Endothelial cell of hepatic sinusoid (primary cell): ENCODE measurements at regions not wholly inside any gene's neighbourhood (a gene's known extent, or its start where the extent isn't known, plus 50 kb on each side); places are given as distances from the start of the nearest gene placed in this dataset.
"Not testable (repeated sequence)": the region's sequence is repeated elsewhere in the genome, so short reads cannot be mapped to it uniquely, and the experiment has no call there.

ENCODE experiments used
- in situ Hi-C: cut with HindIII; loops from 2 replicates; pipeline ENCODE4 v1.10.0; 2017; ENCODE audit warnings: low sequenced_read_pairs

GRCh38 chr1:95582191-95582590, 348.2 kb downstream of the RWDD3 start:
- in situ Hi-C loops, result no loop called here

- in situ Hi-C loops, result no loop called here
Measured at GRCh38 chr1:95582746-95583145, 348.7 kb downstream of the RWDD3 start.

GRCh38 chr1:95583661-95584210, 349.7 kb downstream of the RWDD3 start:
- in situ Hi-C loops, result no loop called here

DNA sequence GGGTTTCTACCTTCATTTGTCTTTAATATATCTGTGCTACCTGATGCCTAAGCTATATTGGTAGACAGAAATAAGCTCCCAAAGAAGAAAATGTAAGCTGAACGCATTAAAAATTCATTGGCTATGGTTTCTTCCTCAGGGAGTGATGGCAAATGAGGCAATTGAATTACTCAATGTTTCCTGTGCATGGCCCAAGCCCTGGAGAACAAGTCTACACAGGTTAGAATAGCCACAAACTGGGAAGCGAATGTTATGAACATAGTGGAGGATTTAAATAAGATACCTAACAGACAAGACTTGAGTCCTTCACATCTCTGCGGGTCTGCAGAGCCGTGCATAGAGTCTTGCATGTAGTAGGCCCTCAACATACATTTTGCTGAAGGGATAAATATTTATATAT, 350.3 kb downstream of the RWDD3 start:
- in situ Hi-C loops, result no loop called here

- in situ Hi-C loops, result no loop called here
Measured at GRCh38 chr1:95604771-95605170, 370.8 kb downstream of the RWDD3 start.

- in situ Hi-C loops, result loop anchor here (5.0 kb wide), 1 partner anchor 97 kb away; no protein-coding TSS in a partner anchor
Measured at GRCh38 chr1:95614197-95614596, 380.2 kb downstream of the RWDD3 start.

DNA sequence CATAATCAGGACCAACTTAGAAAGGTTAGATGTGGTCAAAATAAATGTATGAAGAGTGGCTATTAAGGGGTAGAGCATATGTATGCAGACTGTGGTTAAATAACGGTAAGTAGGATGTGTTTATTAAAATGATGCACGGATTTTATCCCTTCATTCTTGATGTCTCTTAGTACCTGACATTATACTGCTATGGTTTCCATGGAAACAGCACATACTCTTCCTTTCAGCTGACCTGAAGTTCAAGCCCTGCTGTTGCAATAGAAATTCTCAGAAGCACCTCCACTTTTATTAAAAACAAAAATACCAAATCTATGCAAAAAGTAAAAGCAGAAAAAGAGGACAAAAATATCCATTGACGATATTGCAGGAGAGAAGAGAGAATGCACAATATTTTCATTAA, 381.4 kb downstream of the RWDD3 start:
- in situ Hi-C loops, result no loop called here

GRCh38 chr1:95620076-95620475, 386.1 kb downstream of the RWDD3 start:
- in situ Hi-C loops, result no loop called here

- in situ Hi-C loops, result no loop called here
Measured at GRCh38 chr1:95622609-95623008, 388.6 kb downstream of the RWDD3 start.

DNA sequence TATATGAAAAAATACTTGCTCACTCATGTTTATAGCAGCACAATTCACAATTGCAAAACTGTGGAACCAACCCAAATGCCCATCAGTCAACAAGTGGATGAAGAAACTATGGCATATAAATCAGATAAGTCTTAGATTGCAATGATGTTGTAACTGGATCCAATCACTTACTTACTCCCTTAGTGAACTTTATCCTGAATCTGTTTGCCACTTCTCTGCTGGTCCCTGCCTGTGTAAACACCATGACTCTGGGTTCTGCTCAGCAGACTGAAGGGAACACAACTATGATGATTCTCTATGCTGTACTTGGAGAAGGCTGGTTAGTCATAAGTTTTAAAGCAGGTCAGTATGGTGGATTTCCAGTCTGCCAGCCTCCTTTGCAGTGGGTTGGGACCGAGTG, 391.2 kb downstream of the RWDD3 start:
- in situ Hi-C loops, result no loop called here

- in situ Hi-C loops, result no loop called here
Measured at GRCh38 chr1:95627244-95627643, 393.2 kb downstream of the RWDD3 start.

DNA sequence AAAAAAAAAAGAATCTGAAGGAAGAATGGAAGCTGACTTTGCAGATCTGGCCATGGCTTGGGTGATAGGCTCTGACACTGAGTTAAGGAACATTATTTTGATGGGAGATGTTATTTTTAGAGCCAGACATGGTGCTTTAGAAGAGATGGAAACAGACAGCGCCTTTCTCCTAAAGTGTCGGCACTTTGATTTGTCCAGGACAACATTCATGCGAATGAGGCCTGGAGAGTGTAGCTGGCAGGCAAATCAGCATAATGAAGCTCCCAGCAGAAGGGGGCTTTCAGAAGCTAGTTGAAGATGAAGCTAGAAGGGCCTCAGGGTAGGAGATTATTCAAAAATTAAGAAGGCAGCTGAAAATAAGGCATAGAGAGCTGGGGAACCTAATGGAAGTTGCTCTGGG, 397.7 kb downstream of the RWDD3 start:
- in situ Hi-C loops, result no loop called here

GRCh38 chr1:95635811-95636210, 401.8 kb downstream of the RWDD3 start:
- in situ Hi-C loops, result no loop called here

GRCh38 chr1:95636897-95637296, 402.9 kb downstream of the RWDD3 start:
- in situ Hi-C loops, result no loop called here

DNA sequence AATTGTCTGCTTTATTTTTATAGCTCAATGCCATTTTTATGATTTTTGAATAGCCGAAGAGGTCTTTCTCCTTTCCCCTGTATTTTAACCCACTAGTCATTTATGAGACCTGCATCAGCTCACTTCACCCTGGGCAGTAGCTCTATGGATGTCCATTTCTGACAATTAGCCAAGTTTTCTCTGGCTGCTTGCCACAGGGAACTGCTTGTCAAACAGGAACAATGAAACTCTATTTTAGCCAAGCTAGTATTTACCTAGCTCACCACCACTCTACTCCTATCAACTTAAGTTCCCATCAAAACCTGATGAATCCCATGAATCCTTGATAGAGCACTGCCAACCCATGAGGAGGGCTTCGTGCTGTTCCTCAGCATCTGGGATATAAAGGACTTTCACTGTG, 406.7 kb downstream of the RWDD3 start:
- in situ Hi-C loops, result no loop called here

DNA sequence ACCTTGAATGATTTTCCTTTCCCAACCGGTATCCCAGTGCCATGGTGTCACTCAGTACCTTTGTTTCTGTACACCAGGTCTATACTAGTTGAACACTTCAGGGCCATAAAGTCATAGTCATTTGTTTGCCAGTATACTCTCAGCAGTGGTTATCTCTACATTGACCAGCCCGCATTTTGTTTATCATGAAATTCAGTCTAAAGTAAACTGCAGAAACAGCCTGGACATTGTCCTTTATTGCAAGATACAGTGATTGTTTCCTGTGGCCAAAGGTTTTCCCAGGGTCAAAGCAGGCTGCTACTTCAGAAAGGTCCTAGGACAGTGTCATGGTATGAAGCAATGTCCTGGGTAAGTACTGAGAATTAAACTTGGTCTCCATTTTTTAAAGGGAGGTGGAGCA, 407.4 kb downstream of the RWDD3 start:
- in situ Hi-C loops, result no loop called here

- in situ Hi-C loops, result no loop called here
Measured at GRCh38 chr1:95642035-95642434, 408.0 kb downstream of the RWDD3 start.

GRCh38 chr1:95643071-95643470, 409.1 kb downstream of the RWDD3 start:
- in situ Hi-C loops, result no loop called here

GRCh38 chr1:95645126-95645525, 411.1 kb downstream of the RWDD3 start:
- in situ Hi-C loops, result not testable (repeated sequence)

GRCh38 chr1:95650631-95651030, 416.6 kb downstream of the RWDD3 start:
- in situ Hi-C loops, result no loop called here

DNA sequence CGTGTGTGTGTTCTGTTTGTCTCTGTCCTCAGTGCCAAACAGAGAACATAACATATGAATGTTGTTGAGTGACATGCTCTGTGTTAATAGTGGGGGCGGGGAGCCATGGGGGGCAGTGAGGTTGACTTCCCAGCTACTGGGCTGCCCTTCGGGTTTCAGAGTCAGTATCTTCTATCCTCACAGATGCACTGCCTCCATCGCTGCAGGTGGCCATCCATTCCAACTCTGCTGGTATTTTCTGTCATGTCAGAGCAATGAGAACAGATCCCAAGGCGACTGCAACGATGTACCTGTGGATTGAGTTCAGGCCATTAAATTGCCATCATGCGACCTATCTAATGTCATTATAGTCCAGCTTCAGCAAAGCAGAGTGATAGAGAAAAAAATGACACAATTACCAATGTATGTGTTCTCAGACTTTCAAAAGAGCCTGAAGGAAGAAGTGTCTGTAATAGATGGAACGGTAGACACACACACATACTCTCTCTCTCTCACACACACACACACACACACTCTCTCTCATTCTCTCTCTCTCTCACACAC, 418.5 kb downstream of the RWDD3 start:
- in situ Hi-C loops, result no loop called here

DNA sequence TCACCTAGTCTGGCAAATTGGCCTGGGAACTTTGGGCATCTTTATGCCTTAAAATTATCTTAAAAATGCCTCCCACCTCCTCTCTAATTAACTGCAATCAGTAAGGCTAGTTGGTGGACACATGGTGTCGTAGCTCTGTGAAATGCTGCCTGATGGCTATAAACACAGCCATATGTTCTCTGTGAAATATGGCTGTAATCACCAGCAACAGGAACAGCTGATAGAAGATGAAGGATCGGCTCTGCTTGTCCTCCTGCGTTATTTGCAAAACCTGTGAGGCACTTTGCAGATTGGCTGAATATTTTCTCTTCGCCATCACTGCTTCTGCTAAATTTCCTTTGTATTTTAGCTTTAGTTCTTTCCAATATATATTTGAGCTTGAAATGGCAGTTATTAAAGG, 419.6 kb downstream of the RWDD3 start:
- in situ Hi-C loops, result no loop called here

- in situ Hi-C loops, result no loop called here
Measured at GRCh38 chr1:95655321-95656020, 421.5 kb downstream of the RWDD3 start.
